ENCODE measurements at regions not wholly inside any gene's neighbourhood (a gene's known extent, or its start where the extent isn't known, plus 50 kb on each side); places are given as distances from the start of the nearest gene placed in this dataset.

DNA sequence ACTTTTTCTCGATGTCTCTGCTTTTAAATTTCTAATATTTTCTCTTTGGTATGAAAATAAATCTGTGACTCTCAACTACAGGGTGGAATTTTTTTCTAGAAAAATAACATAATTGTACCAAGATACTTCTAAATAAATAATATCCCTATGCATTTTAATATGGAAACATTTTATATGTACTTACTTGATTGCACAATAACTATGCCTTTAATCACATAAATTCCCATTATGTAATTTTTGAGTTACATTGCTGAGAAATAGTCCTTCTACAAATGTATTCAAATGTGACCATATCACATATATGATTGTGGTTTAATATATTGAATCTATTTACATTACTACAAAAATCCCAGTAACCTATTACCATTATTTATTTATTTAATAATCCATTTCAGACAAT, 1543.3 kb upstream of the PABPC4L start:
- no peak for DNase-seq (ENCODE audit: low read depth in 1 of 2, low spot score in 1 of 2)

DNA sequence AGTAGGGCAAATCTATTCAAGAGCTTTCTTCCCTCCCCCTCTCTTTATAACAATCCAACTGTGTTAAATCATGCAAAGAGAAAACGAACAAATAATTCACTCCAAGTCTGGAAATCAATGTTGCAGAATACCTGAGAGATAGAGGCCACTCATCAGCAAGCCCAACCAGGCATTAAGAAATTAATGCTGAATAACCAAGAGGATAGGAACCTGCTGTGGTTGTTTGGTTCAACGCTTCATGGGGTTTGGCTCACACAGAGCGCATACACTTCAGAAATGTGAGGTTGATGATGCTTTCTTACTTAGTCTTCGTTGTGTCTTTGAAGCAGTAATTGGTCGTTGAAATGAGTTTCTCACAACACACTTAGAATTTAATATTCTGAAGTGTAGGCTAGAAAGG, 1540.0 kb upstream of the PABPC4L start:
- no peak for DNase-seq (ENCODE audit: low read depth in 1 of 2, low spot score in 1 of 2)

DNA sequence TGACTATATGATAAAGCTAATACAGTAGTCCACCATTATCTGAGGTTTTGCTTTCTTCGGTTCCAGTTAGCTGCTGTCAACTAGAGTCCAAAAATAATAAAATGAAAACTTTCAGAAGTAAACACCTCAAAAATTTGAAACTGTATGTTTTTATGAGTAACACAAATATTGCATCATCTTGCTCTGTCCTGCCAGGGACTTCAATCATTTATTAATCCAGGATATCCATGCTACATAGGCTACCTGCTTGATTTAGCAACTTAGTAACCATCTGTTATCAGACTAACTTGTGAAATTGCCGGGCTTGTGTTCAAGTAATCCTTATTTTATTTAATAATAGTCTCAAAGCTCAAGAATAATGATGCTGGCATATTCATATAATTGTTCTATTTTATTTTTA, 1537.8 kb upstream of the PABPC4L start:
- no peak for DNase-seq (ENCODE audit: low read depth in 1 of 2, low spot score in 1 of 2)

GRCh38 chr4:135735512-135735911, 1533.9 kb upstream of the PABPC4L start:
- DNase-seq (ENCODE audit: low read depth in 1 of 2, low spot score in 1 of 2), result no peak

DNA sequence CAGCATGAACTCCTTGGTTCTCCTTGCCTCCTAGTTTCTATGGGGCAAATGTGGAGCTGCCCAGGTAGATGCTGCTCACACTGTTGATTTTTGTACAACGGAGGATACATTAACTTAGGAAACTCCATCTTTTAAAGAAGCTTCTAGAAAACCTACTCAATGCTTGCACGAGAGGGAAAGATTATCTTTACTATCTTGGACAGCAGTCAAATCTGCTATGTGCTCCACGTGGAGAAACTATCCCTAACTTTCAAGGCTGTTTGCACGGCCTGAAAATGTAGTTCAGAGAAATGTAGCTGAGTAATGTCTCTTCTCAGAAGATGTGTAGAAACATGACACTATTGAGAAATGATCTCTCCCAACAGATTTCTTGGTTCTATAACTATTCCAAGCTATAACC, 1530.9 kb upstream of the PABPC4L start:
- no peak for DNase-seq (ENCODE audit: low read depth in 1 of 2, low spot score in 1 of 2)

DNA sequence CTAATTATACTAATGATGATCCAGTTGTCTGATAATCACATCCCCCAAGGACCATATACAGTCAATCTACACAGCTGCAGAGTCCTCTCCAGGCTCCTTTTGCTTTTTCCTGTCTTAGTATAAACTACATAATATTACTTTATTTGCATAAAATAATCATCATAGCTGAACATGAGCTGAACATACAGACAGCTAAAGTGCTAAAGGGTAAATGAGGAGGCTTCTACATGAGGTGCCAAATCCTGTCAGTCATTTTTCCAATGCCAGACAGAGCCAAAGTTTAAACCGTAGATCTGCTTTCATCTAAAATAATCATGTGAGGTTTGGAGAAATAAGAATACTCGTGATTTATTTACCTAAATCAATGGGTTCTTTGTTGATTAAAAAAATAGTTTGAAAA, 1530.1 kb upstream of the PABPC4L start:
- DNase-seq (ENCODE audit: low read depth in 1 of 2, low spot score in 1 of 2), result no peak

- DNase-seq (ENCODE audit: low read depth in 1 of 2, low spot score in 1 of 2), result no peak
These were observed 1522.8 kb upstream of the PABPC4L start for GRCh38 chr4:135724421-135724820.

- no peak for DNase-seq (ENCODE audit: low read depth in 1 of 2, low spot score in 1 of 2)
These were observed 1516.4 kb upstream of the PABPC4L start for GRCh38 chr4:135718019-135718418.

DNA sequence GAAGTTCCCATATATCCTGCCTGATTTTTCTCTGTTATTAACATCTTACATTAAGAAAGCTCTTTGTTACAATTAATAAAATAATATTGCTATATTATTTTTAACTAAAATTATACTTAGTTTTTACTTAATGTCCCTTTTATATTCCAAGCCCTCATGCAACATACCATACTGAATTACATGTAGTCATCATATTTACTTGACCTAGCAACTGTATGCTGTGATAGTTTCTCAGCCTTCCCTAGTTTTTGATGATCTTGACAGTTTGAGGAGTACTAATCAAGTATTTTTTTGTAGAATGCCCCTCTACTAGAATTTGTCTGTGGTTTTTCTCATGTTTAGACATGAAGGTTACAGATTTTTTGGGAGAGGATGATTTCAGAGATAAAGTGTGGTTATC, 1503.8 kb upstream of the PABPC4L start:
- no peak for DNase-seq (ENCODE audit: low read depth in 1 of 2, low spot score in 1 of 2)

GRCh38 chr4:135694066-135694465, 1492.5 kb upstream of the PABPC4L start:
- no peak for DNase-seq (ENCODE audit: low read depth in 1 of 2, low spot score in 1 of 2)

DNA sequence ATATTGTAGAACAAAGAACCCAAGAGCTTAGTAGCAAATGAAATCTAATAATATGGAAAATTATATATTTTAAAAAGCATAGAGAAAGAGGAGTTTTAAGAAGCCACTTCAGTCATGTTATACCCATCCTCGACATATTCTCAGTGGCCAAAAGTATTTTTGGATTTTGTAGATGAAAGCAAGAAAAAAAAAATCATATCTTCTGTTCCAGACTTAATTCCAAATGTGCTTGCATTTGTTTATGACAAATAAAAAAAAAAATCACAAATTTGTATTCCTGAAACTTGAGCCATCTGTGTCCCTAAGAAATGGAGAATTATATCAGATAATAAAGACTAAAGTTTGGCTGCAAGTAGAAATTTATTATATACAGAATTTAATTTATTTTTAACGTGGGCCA, 1482.4 kb upstream of the PABPC4L start:
- no peak for DNase-seq (ENCODE audit: low read depth in 1 of 2, low spot score in 1 of 2)

- DNase-seq (ENCODE audit: low read depth in 1 of 2, low spot score in 1 of 2), result no peak
These were observed 1470.6 kb upstream of the PABPC4L start for GRCh38 chr4:135672202-135672601.

- DNase-seq (ENCODE audit: low read depth in 1 of 2, low spot score in 1 of 2), result no peak
These were observed 1469.0 kb upstream of the PABPC4L start for GRCh38 chr4:135670548-135670947.

Data from activated CD4-positive, alpha-beta T cell treated with anti-CD3 and anti-CD28 coated beads, Interleukin-2, amount 50 U/mL, for 24 hours (primary cell).